NCI-H69 (cell line): ENCODE measurements at regions not wholly inside any gene's neighbourhood (a gene's known extent, or its start where the extent isn't known, plus 50 kb on each side); places are given as distances from the start of the nearest gene placed in this dataset.
"Not testable (repeated sequence)": the region's sequence is repeated elsewhere in the genome, so short reads cannot be mapped to it uniquely, and the experiment has no call there.

Experiments
- DNase-seq: peaks from one replicate; lab custom pipeline; 2025; lab: John Stamatoyannopoulos, UW

- peak; percentile 10 for DNase-seq
These were observed 1265.8 kb upstream of the CNTN5 start for GRCh38 chr11:97754976-97755375.

GRCh38 chr11:97756571-97757335 lies 1264.0 kb upstream of the CNTN5 start:
- no peak for DNase-seq

- no peak for DNase-seq
These were observed 1259.6 kb upstream of the CNTN5 start for GRCh38 chr11:97761175-97761574.

GRCh38 chr11:97764193-97764592 lies 1256.6 kb upstream of the CNTN5 start:
- DNase-seq = no peak

GRCh38 chr11:97764605-97765004 lies 1256.1 kb upstream of the CNTN5 start:
- no peak for DNase-seq

GRCh38 chr11:97770570-97770969 lies 1250.2 kb upstream of the CNTN5 start:
- DNase-seq = no peak

GRCh38 chr11:97772705-97773104 lies 1248.0 kb upstream of the CNTN5 start:
- peak; percentile 72 for DNase-seq

- not testable (repeated sequence) for DNase-seq
These were observed 1236.4 kb upstream of the CNTN5 start for GRCh38 chr11:97784388-97784787.

GRCh38 chr11:97786961-97787360 lies 1233.8 kb upstream of the CNTN5 start:
- peak; percentile 27 for DNase-seq

GRCh38 chr11:97794876-97795275 lies 1225.9 kb upstream of the CNTN5 start:
- no peak for DNase-seq

GRCh38 chr11:97800891-97801290 lies 1219.9 kb upstream of the CNTN5 start:
- no peak for DNase-seq

GRCh38 chr11:97814325-97814959 lies 1206.3 kb upstream of the CNTN5 start:
- peak; percentile 44 for DNase-seq

GRCh38 chr11:97815667-97816066 lies 1205.1 kb upstream of the CNTN5 start:
- no peak for DNase-seq

GRCh38 chr11:97832451-97832850 lies 1188.3 kb upstream of the CNTN5 start:
- DNase-seq = no peak

- DNase-seq = no peak
These were observed 1187.3 kb upstream of the CNTN5 start for GRCh38 chr11:97833412-97833811.

GRCh38 chr11:97844016-97844415 lies 1176.7 kb upstream of the CNTN5 start:
- no peak for DNase-seq

GRCh38 chr11:97847730-97848129 lies 1173.0 kb upstream of the CNTN5 start:
- DNase-seq = no peak

- DNase-seq = no peak
These were observed 1170.0 kb upstream of the CNTN5 start for GRCh38 chr11:97850701-97851100.

GRCh38 chr11:97854357-97854756 lies 1166.4 kb upstream of the CNTN5 start:
- DNase-seq = no peak

- DNase-seq = no peak
These were observed 1165.9 kb upstream of the CNTN5 start for GRCh38 chr11:97854877-97855276.

GRCh38 chr11:97856666-97857065 lies 1164.1 kb upstream of the CNTN5 start:
- DNase-seq = peak; percentile 99

GRCh38 chr11:97860237-97860636 lies 1160.5 kb upstream of the CNTN5 start:
- peak; percentile 32 for DNase-seq

GRCh38 chr11:97862021-97862420 lies 1158.7 kb upstream of the CNTN5 start:
- no peak for DNase-seq
